Hematopoietic multipotent progenitor cell treated with erythropoietin and hydrocortisone succinate and interleukin-3 and kit ligand, for 4 days (in vitro differentiated cells): ENCODE measurements at regions not wholly inside any gene's neighbourhood (a gene's known extent, or its start where the extent isn't known, plus 50 kb on each side); places are given as distances from the start of the nearest gene placed in this dataset.

Experiments
- DNase-seq: peaks from one replicate; pipeline ENCODE4 v3.0.0-alpha.2; 2015

GRCh38 chr3:103685939-103686338 is 1251.1 kb downstream of the ZPLD1 start:
- no peak for DNase-seq

- no peak for DNase-seq
Measured at GRCh38 chr3:103690536-103690935, 1255.7 kb downstream of the ZPLD1 start.

- no peak for DNase-seq
Measured at GRCh38 chr3:103693831-103694230, 1259.0 kb downstream of the ZPLD1 start.

GRCh38 chr3:103698646-103699045 is 1263.8 kb downstream of the ZPLD1 start:
- DNase-seq, result no peak

- no peak for DNase-seq
Measured at GRCh38 chr3:103699228-103699627, 1264.4 kb downstream of the ZPLD1 start.

GRCh38 chr3:103705641-103706040 is 1270.8 kb downstream of the ZPLD1 start:
- no peak for DNase-seq

GRCh38 chr3:103706671-103707070 is 1271.9 kb downstream of the ZPLD1 start:
- no peak for DNase-seq

- no peak for DNase-seq
Measured at GRCh38 chr3:103711670-103712069, 1276.9 kb downstream of the ZPLD1 start.

- no peak for DNase-seq
Measured at GRCh38 chr3:103712320-103713008, 1277.6 kb downstream of the ZPLD1 start.

GRCh38 chr3:103729547-103729946 is 1294.7 kb downstream of the ZPLD1 start:
- DNase-seq, result no peak

GRCh38 chr3:103730744-103731143 is 1295.9 kb downstream of the ZPLD1 start:
- no peak for DNase-seq

GRCh38 chr3:103752986-103753385 is 1318.2 kb downstream of the ZPLD1 start:
- no peak for DNase-seq

- no peak for DNase-seq
Measured at GRCh38 chr3:103767635-103768034, 1332.8 kb downstream of the ZPLD1 start.

GRCh38 chr3:103785017-103785416 is 1350.2 kb downstream of the ZPLD1 start:
- no peak for DNase-seq

GRCh38 chr3:103785537-103785936 is 1350.7 kb downstream of the ZPLD1 start:
- no peak for DNase-seq

GRCh38 chr3:103786296-103786695 is 1351.5 kb downstream of the ZPLD1 start:
- DNase-seq, result no peak

GRCh38 chr3:103787164-103787871 is 1352.5 kb downstream of the ZPLD1 start:
- no peak for DNase-seq

GRCh38 chr3:103787879-103788278 is 1353.1 kb downstream of the ZPLD1 start:
- DNase-seq, result no peak

GRCh38 chr3:103791786-103792515 is 1357.1 kb downstream of the ZPLD1 start:
- no peak for DNase-seq

- peak; percentile 7 for DNase-seq
Measured at GRCh38 chr3:103794656-103795055, 1359.8 kb downstream of the ZPLD1 start.

- DNase-seq, result no peak
Measured at GRCh38 chr3:103796068-103796467, 1361.3 kb downstream of the ZPLD1 start.

GRCh38 chr3:103803787-103804186 is 1369.0 kb downstream of the ZPLD1 start:
- DNase-seq, result no peak

GRCh38 chr3:103810167-103810566 is 1375.4 kb downstream of the ZPLD1 start:
- no peak for DNase-seq

GRCh38 chr3:103813955-103814354 is 1379.1 kb downstream of the ZPLD1 start:
- no peak for DNase-seq
